Endothelial cell of umbilical vein (primary cell): ENCODE measurements at regions not wholly inside any gene's neighbourhood (a gene's known extent, or its start where the extent isn't known, plus 50 kb on each side); places are given as distances from the start of the nearest gene placed in this dataset.

Experiments
- BruUV-seq: library from RNA; stranded (reverse); fragments of 400-500 nt; replicated peaks from 2 replicates; lab custom pipeline; 2021; lab: Mats Ljungman, UMichigan
- CTCF ChIA-PET: fragments of 300-600, 350-600 bp; sonication (Branson Sonifier 250); formaldehyde crosslinking; loops from one replicate; lab custom pipeline; 2021; ENCODE audit warnings: antibody characterized with exemption, inconsistent platforms; lab: Charles Lee
- POLR2A ChIA-PET: fragments of 300-600, 350-600 bp; sonication (Branson Sonifier 250); formaldehyde crosslinking; loops from one replicate; lab custom pipeline; 2021; ENCODE audit warnings: antibody characterized with exemption, inconsistent platforms; lab: Charles Lee
- DNase-seq: peaks from one replicate; pipeline ENCODE4 v3.0.0-alpha.2; 2011; ENCODE audit warnings: low read depth, low spot score
- FAIRE-seq: peaks from 2 replicates; lab custom pipeline; 2011; peaks lifted over from hg19 to GRCh38; lab: Jason Lieb, UNC
- H2AFZ ChIP-seq: 2 replicates; pipeline ENCODE4 v1.6.0; 2012; ENCODE audit warnings: low read depth, low read length, control low read depth, inconsistent platforms
- H3K27ac ChIP-seq: 2 replicates; pipeline ENCODE4 v1.5.1; 2011; ENCODE audit warnings: low read depth, mild to moderate bottlenecking, control low read depth, low read length, moderate library complexity; ENCODE audit not compliant: insufficient read depth
- H3K27me3 ChIP-seq, 2 experiments: 2 replicates each; pipeline versions ENCODE4 v1.6.0 to v1.6.1; 2011; ENCODE audit warnings: low read length in 2 of 2, mixed read lengths in 1 of 2; ENCODE audit not compliant: control insufficient read depth in 2 of 2, insufficient read depth in 2 of 2
- H3K36me3 ChIP-seq, 2 experiments: 2 replicates in 1 of 2; 3 replicates in 1 of 2; pipeline ENCODE4 v1.5.1; 2011; ENCODE audit warnings: low read length in 2 of 2, mild to moderate bottlenecking in 1 of 2, moderate library complexity in 1 of 2; ENCODE audit not compliant: control insufficient read depth in 2 of 2, insufficient read depth in 2 of 2; ENCODE audit errors: extremely low read depth in 1 of 2
- H3K4me1 ChIP-seq: 3 replicates; pipeline ENCODE4 v1.5.1; 2011; ENCODE audit warnings: mild to moderate bottlenecking, low read length; ENCODE audit not compliant: control insufficient read depth, insufficient read depth; ENCODE audit errors: extremely low read depth
- H3K4me2 ChIP-seq: 2 replicates; pipeline ENCODE4 v1.6.1; 2011; ENCODE audit warnings: low read length, control low read depth, mixed read lengths; ENCODE audit not compliant: insufficient read depth
- H3K4me3 ChIP-seq, 3 experiments: fragments of 200-600 bp in 1 of 3; sonication (generic), shearing (Covaris generic) in 1 of 3; replicated peaks in 1 of 3; 2 replicates each; pipeline ENCODE4 v1.5.1; 2011 to 2016; ENCODE audit warnings: control low read depth in 3 of 3, low read length in 3 of 3, mild to moderate bottlenecking in 2 of 3, inconsistent platforms in 1 of 3, low read depth in 1 of 3, moderate library complexity in 1 of 3; ENCODE audit not compliant: insufficient read depth in 1 of 3
- H3K79me2 ChIP-seq: 2 replicates; pipeline ENCODE4 v1.6.0; 2012; ENCODE audit warnings: low read length, inconsistent platforms; ENCODE audit not compliant: control insufficient read depth, insufficient read depth
- H3K9ac ChIP-seq: replicated peaks from 2 replicates; pipeline ENCODE3; 2011; ENCODE audit warnings: low read length, control low read depth; ENCODE audit not compliant: insufficient read depth; ENCODE audit errors: extremely low read depth
- H3K9me1 ChIP-seq: replicated peaks from 3 replicates; pipeline ENCODE4 v1.6.0; 2011; ENCODE audit warnings: mild to moderate bottlenecking, low read length; ENCODE audit not compliant: control insufficient read depth, insufficient read depth; ENCODE audit errors: extremely low read depth
- H3K9me3 ChIP-seq: replicated peaks from 2 replicates; pipeline ENCODE4 v1.5.1; 2012; ENCODE audit warnings: low read length, inconsistent platforms; ENCODE audit not compliant: control insufficient read depth, insufficient read depth
- H4K20me1 ChIP-seq: replicated peaks from 2 replicates; pipeline ENCODE3; 2011; ENCODE audit warnings: mild to moderate bottlenecking, low read length; ENCODE audit not compliant: control insufficient read depth, insufficient read depth; ENCODE audit errors: extremely low read depth
- EZH2 ChIP-seq: IDR thresholded peaks from 2 replicates; pipeline ENCODE4 v1.6.1; 2012; ENCODE audit warnings: borderline replicate concordance, low read depth, mild to moderate bottlenecking, moderate library complexity, low read length, inconsistent platforms; ENCODE audit not compliant: severe bottlenecking
- FOS ChIP-seq: IDR thresholded peaks from 2 replicates; pipeline ENCODE4 v1.6.1; 2011; ENCODE audit warnings: mild to moderate bottlenecking, low read length, moderate library complexity, borderline replicate concordance; ENCODE audit not compliant: insufficient read depth
- GATA2 ChIP-seq: IDR thresholded peaks from 2 replicates; pipeline ENCODE4 v1.7.0; 2011; ENCODE audit warnings: low read depth, mild to moderate bottlenecking, moderate library complexity, mixed read lengths, low read length; ENCODE audit not compliant: insufficient read length, insufficient read depth
- JUN ChIP-seq: IDR thresholded peaks from 2 replicates; pipeline ENCODE4 v1.6.1; 2011; ENCODE audit warnings: borderline replicate concordance, low read depth; ENCODE audit not compliant: insufficient read length, insufficient read depth
- MYC ChIP-seq: IDR thresholded peaks from one replicate; pipeline ENCODE4 v1.6.1; 2011; ENCODE audit warnings: mild to moderate bottlenecking, low read depth, low read length
- POLR2A ChIP-seq: IDR thresholded peaks from 2 replicates; pipeline ENCODE4 v1.6.1; 2012; ENCODE audit warnings: low read depth, mild to moderate bottlenecking, control low read depth, low read length
- POLR2AphosphoS5 ChIP-seq: IDR thresholded peaks from 2 replicates; pipeline ENCODE4 v1.6.1; 2012; ENCODE audit warnings: low read depth, mild to moderate bottlenecking, control low read depth, low read length, moderate library complexity; ENCODE audit not compliant: insufficient read depth
- dilution Hi-C: fragments of 300-500 bp; cut with MboI; formaldehyde crosslinking; loops from one replicate; pipeline ENCODE4 v1.15.0; 2019; ENCODE audit warnings: low sequenced_read_pairs; ENCODE audit not compliant: extremely low pct_ligation_motif_present
- intact Hi-C: fragments of 100-400 bp; cut with micrococcal nuclease; formaldehyde crosslinking; loops from one replicate; pipeline ENCODE4 v1.10.0; 2022
- TF ChIP-seq, protein P1 (sequence below): IDR thresholded peaks from 2 replicates; pipeline ENCODE4 v1.6.1; 2011; ENCODE audit not compliant: insufficient read depth, insufficient read length
- TF ChIP-seq, protein P2 (sequence below), 2 donors: IDR thresholded peaks; 1 replicate in 1 of 2; 2 replicates in 1 of 2; pipeline ENCODE4 v1.5.1; 2011; ENCODE audit warnings: low read length in 2 of 2, mild to moderate bottlenecking in 2 of 2, moderate library complexity in 2 of 2, control low read depth in 1 of 2, inconsistent platforms in 1 of 2, low read depth in 1 of 2; ENCODE audit not compliant: insufficient read depth in 1 of 2; ENCODE audit errors: extremely low read depth in 1 of 2

DNA sequence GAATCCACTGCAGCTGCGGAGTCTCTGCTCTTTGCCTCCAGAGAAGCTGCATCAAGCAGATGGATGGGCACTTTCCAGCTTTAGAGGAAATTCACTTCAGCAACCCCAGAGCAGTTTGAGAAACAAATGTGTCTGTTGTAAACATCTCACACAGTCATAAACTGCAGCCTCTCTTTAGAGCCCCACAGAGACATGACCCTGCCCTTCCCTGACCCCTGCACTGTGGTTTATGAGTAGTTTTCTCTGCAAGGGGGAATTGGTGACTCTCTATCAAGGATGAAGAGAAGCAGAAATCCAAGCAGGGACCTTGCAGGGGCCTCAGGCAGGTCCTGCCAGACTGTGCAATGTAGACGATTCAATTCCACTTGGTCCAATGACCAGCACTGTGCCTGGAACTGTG lies 160.2 kb downstream of the SH2D4B start:
- no peaks in the 10 kb centered on the region for H3K36me3 ChIP-seq
- H3K9me1 ChIP-seq: no peaks in the 10 kb centered on the region
- POLR2A ChIA-PET: no interaction called here
- BruUV-seq: no TSS peak
- dilution Hi-C loops: no loop called here
- no peak overlapping the region for H2AFZ ChIP-seq
- no peaks in the 10 kb centered on the region for H3K27me3 ChIP-seq
- no peaks in the 10 kb centered on the region for H3K4me1 ChIP-seq
- DNase-seq (no peak), FAIRE-seq (no peak)
- CTCF ChIA-PET: no interaction called here
- H3K4me3 ChIP-seq: no peak overlapping the region
- H3K9ac ChIP-seq: no peak overlapping the region
- H3K4me2 ChIP-seq: no peak overlapping the region
- H3K79me2 ChIP-seq: no peaks in the 10 kb centered on the region
- H3K9me3 ChIP-seq: no peaks in the 10 kb centered on the region
- intact Hi-C loops: loop anchor here (5.0 kb wide), 1 partner anchor 1139 kb away; no protein-coding TSS in a partner anchor
- H4K20me1 ChIP-seq: no peaks in the 10 kb centered on the region
- H3K27ac ChIP-seq: no peak overlapping the region
- TF ChIP-seq, protein P1, sequence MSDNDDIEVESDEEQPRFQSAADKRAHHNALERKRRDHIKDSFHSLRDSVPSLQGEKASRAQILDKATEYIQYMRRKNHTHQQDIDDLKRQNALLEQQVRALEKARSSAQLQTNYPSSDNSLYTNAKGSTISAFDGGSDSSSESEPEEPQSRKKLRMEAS: no peak
- TF ChIP-seq, protein P2, sequence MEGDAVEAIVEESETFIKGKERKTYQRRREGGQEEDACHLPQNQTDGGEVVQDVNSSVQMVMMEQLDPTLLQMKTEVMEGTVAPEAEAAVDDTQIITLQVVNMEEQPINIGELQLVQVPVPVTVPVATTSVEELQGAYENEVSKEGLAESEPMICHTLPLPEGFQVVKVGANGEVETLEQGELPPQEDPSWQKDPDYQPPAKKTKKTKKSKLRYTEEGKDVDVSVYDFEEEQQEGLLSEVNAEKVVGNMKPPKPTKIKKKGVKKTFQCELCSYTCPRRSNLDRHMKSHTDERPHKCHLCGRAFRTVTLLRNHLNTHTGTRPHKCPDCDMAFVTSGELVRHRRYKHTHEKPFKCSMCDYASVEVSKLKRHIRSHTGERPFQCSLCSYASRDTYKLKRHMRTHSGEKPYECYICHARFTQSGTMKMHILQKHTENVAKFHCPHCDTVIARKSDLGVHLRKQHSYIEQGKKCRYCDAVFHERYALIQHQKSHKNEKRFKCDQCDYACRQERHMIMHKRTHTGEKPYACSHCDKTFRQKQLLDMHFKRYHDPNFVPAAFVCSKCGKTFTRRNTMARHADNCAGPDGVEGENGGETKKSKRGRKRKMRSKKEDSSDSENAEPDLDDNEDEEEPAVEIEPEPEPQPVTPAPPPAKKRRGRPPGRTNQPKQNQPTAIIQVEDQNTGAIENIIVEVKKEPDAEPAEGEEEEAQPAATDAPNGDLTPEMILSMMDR (IDR thresholded peaks at IDR 0.05; ENCODE audit: extremely low read depth in 1 of 2, insufficient read depth in 1 of 2, low read depth in 1 of 2, low read length in 2 of 2): no peak
- TF ChIP-seq FOS (no peak), JUN (no peak), GATA2 (no peak), POLR2AphosphoS5 (no peak), POLR2A (no peak), EZH2 (no peak), MYC (no peak)
